Smooth muscle cell (in vitro differentiated cells): ENCODE measurements at regions not wholly inside any gene's neighbourhood (a gene's known extent, or its start where the extent isn't known, plus 50 kb on each side); places are given as distances from the start of the nearest gene placed in this dataset.

Source experiments
- DNase-seq: peaks from one replicate; lab custom pipeline; 2025; ENCODE audit not compliant: unreplicated experiment; lab: John Stamatoyannopoulos, UW
- H2AFZ ChIP-seq: fragments of 200-600 bp; sonication (generic); 2 replicates; pipeline ENCODE4 v1.6.0; 2016; ENCODE audit warnings: antibody characterized with exemption, low read depth, mild to moderate bottlenecking
- H3F3A ChIP-seq: fragments of 200-600 bp; sonication (generic); 2 replicates; pipeline ENCODE4 v1.6.0; 2017; ENCODE audit warnings: antibody characterized with exemption, low read depth
- H3K27ac ChIP-seq: fragments of 200-600 bp; sonication (generic); 2 replicates; pipeline ENCODE4 v1.5.1; 2016; ENCODE audit warnings: low read depth, mild to moderate bottlenecking
- H3K27me3 ChIP-seq: fragments of 200-600 bp; sonication (generic); 2 replicates; pipeline ENCODE4 v1.6.1; 2016; ENCODE audit warnings: low read depth, mild to moderate bottlenecking
- H3K36me3 ChIP-seq: fragments of 200-600 bp; sonication (generic); 2 replicates; pipeline ENCODE4 v1.5.1; 2016; ENCODE audit warnings: low read depth
- H3K4me1 ChIP-seq: fragments of 200-600 bp; sonication (generic); 2 replicates; pipeline ENCODE4 v1.5.1; 2016; ENCODE audit warnings: low read depth
- H3K4me2 ChIP-seq: fragments of 200-600 bp; sonication (generic); 2 replicates; pipeline ENCODE4 v1.6.0; 2016; ENCODE audit warnings: mild to moderate bottlenecking
- H3K4me3 ChIP-seq: fragments of 200-600 bp; sonication (generic); 2 replicates; pipeline ENCODE4 v1.5.1; 2016; ENCODE audit warnings: mild to moderate bottlenecking
- H3K79me2 ChIP-seq: fragments of 200-600 bp; sonication (generic); 2 replicates; pipeline ENCODE4 v1.6.0; 2016; ENCODE audit warnings: low read depth, mild to moderate bottlenecking
- H3K9ac ChIP-seq: fragments of 200-600 bp; sonication (generic); 2 replicates; pipeline ENCODE4 v1.6.0; 2016; ENCODE audit warnings: low read depth
- H3K9me3 ChIP-seq: fragments of 200-600 bp; sonication (generic); replicated peaks from 2 replicates; pipeline ENCODE4 v1.5.1; 2016; ENCODE audit warnings: low read depth
- H4K20me1 ChIP-seq: fragments of 200-600 bp; sonication (generic); 2 replicates; pipeline ENCODE4 v1.6.0; 2016; ENCODE audit warnings: low read depth
- WGBS: methylation state at CpG from one replicate; pipeline ENCODE4 v1.1.7; 2016; ENCODE audit warnings: low lambda C conversion rate; 5-methylcytosine and 5-hydroxymethylcytosine counted together
- TF ChIP-seq, protein P1 (sequence below): fragments of 200-600 bp; sonication (generic); IDR thresholded peaks from 2 replicates; pipeline ENCODE4 v1.5.1; 2017; ENCODE audit warnings: borderline replicate concordance, mild to moderate bottlenecking, antibody characterized with exemption; ENCODE audit not compliant: insufficient read depth, poor library complexity, severe bottlenecking

- Histone ChIP-seq H4K20me1 (no peaks in the 10 kb centered on the region), H3K4me1 (no peaks in the 10 kb centered on the region), H3K27ac (no peak overlapping the region), H3K4me2 (no peak overlapping the region), H3F3A (no peaks in the 10 kb centered on the region), H3K27me3 (no peaks in the 10 kb centered on the region), H3K9me3 (no peaks in the 10 kb centered on the region), H3K36me3 (no peaks in the 10 kb centered on the region), H3K79me2 (no peaks in the 10 kb centered on the region), H2AFZ (no peak overlapping the region), H3K9ac (no peak overlapping the region), H3K4me3 (no peak overlapping the region)
- DNase-seq = no peak
- TF ChIP-seq, protein P1, sequence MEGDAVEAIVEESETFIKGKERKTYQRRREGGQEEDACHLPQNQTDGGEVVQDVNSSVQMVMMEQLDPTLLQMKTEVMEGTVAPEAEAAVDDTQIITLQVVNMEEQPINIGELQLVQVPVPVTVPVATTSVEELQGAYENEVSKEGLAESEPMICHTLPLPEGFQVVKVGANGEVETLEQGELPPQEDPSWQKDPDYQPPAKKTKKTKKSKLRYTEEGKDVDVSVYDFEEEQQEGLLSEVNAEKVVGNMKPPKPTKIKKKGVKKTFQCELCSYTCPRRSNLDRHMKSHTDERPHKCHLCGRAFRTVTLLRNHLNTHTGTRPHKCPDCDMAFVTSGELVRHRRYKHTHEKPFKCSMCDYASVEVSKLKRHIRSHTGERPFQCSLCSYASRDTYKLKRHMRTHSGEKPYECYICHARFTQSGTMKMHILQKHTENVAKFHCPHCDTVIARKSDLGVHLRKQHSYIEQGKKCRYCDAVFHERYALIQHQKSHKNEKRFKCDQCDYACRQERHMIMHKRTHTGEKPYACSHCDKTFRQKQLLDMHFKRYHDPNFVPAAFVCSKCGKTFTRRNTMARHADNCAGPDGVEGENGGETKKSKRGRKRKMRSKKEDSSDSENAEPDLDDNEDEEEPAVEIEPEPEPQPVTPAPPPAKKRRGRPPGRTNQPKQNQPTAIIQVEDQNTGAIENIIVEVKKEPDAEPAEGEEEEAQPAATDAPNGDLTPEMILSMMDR = no peak
- WGBS = 92% methylated on average over 4 of the region's 4 CpGs
Measured at GRCh38 chr2:219944866-219945265, 317.4 kb downstream of the SLC4A3 start.

GRCh38 chr2:219946021-219946420 is 318.6 kb downstream of the SLC4A3 start:
- Histone ChIP-seq H3K9ac (no peak overlapping the region), H3K27me3 (no peaks in the 10 kb centered on the region), H3K79me2 (no peaks in the 10 kb centered on the region), H3K4me3 (no peak overlapping the region), H3F3A (no peaks in the 10 kb centered on the region), H3K27ac (no peak overlapping the region), H3K9me3 (no peaks in the 10 kb centered on the region), H3K36me3 (no peaks in the 10 kb centered on the region), H3K4me1 (no peaks in the 10 kb centered on the region), H2AFZ (no peak overlapping the region), H3K4me2 (no peak overlapping the region), H4K20me1 (no peaks in the 10 kb centered on the region)
- no peak for DNase-seq
- 82% methylated on average over 1 of the region's 1 CpG for WGBS
- TF ChIP-seq, protein P1 = no peak

- Histone ChIP-seq H3K4me2 (no peak overlapping the region), H3K27me3 (no peaks in the 10 kb centered on the region), H3F3A (no peaks in the 10 kb centered on the region), H3K9ac (no peak overlapping the region), H3K4me1 (no peaks in the 10 kb centered on the region), H2AFZ (no peak overlapping the region), H3K79me2 (no peaks in the 10 kb centered on the region), H3K9me3 (no peaks in the 10 kb centered on the region), H3K27ac (no peak overlapping the region), H3K36me3 (no peaks in the 10 kb centered on the region), H3K4me3 (no peak overlapping the region), H4K20me1 (no peaks in the 10 kb centered on the region)
- DNase-seq = no peak
- TF ChIP-seq, protein P1 = no peak
Measured at GRCh38 chr2:219946529-219946928, 319.1 kb downstream of the SLC4A3 start.

DNA sequence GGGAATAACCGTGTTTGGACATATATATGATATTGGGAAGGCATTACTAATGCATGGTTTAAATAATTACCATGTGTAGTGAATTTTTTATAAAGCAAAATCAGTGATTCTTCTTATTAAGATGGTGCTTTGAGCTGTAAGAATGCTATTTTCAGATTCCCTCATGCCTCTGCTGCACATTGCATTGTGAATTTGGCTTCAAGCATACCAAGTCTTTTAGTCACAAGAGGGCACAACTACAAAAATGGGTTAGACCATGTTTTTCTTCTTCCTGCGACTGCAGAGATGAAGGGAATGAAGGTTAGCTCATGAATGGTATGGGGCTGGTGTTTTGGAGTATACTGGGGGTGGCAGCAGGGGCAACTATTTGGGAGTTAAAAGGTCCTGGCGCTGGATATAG is 320.1 kb downstream of the SLC4A3 start:
- H3K79me2 ChIP-seq = no peaks in the 10 kb centered on the region
- TF ChIP-seq, protein P1 = no peak
- no peak overlapping the region for H2AFZ ChIP-seq
- H3K9me3 ChIP-seq = no peaks in the 10 kb centered on the region
- no peak for DNase-seq
- H3K27me3 ChIP-seq = no peaks in the 10 kb centered on the region
- WGBS = 85% methylated on average over 3 of the region's 3 CpGs
- no peak overlapping the region for H3K9ac ChIP-seq
- no peaks in the 10 kb centered on the region for H3F3A ChIP-seq
- no peak overlapping the region for H3K4me2 ChIP-seq
- H3K4me3 ChIP-seq = no peak overlapping the region
- H4K20me1 ChIP-seq = no peaks in the 10 kb centered on the region
- H3K4me1 ChIP-seq = no peaks in the 10 kb centered on the region
- H3K36me3 ChIP-seq = no peaks in the 10 kb centered on the region
- no peak overlapping the region for H3K27ac ChIP-seq
